Islet precursor cell (in vitro differentiated cells): ENCODE measurements at regions not wholly inside any gene's neighbourhood (a gene's known extent, or its start where the extent isn't known, plus 50 kb on each side); places are given as distances from the start of the nearest gene placed in this dataset.
"Not testable (repeated sequence)": the region's sequence is repeated elsewhere in the genome, so short reads cannot be mapped to it uniquely, and the experiment has no call there.

ENCODE experiments used
- DNase-seq: peaks from one replicate; pipeline ENCODE4 v3.0.0-alpha.2; 2018

GRCh38 chr2:92072461-92073035 lies 2798.7 kb upstream of the TEKT4 start:
- DNase-seq, result peak; percentile 29

- peak; percentile 17 for DNase-seq
Observed at GRCh38 chr2:92073036-92073814, 2798.0 kb upstream of the TEKT4 start.

- peak; percentile 20 for DNase-seq
Observed at GRCh38 chr2:92073815-92074548, 2797.2 kb upstream of the TEKT4 start.

- DNase-seq, result peak; percentile 11
Observed at GRCh38 chr2:92074549-92074898, 2796.7 kb upstream of the TEKT4 start.

- DNase-seq, result not testable (repeated sequence)
Observed at GRCh38 chr2:92075363-92075762, 2795.9 kb upstream of the TEKT4 start.
